ELF-1 (cell line): ENCODE measurements at regions not wholly inside any gene's neighbourhood (a gene's known extent, or its start where the extent isn't known, plus 50 kb on each side); places are given as distances from the start of the nearest gene placed in this dataset.
"Not testable (repeated sequence)": the region's sequence is repeated elsewhere in the genome, so short reads cannot be mapped to it uniquely, and the experiment has no call there.

Source experiments
- DNase-seq: peaks from one replicate; pipeline ENCODE4 v3.0.0-alpha.2; 2016; ENCODE audit warnings: low read depth, low spot score

GRCh38 chr18:40186677-40187076 lies 1768.4 kb upstream of the PIK3C3 start:
- DNase-seq, result no peak

GRCh38 chr18:40179729-40180461 lies 1775.1 kb upstream of the PIK3C3 start:
- no peak for DNase-seq

GRCh38 chr18:40168026-40168425 lies 1787.0 kb upstream of the PIK3C3 start:
- DNase-seq, result no peak

GRCh38 chr18:40163254-40163653 lies 1791.8 kb upstream of the PIK3C3 start:
- no peak for DNase-seq

- no peak for DNase-seq
These were observed 1794.7 kb upstream of the PIK3C3 start for GRCh38 chr18:40160361-40160760.

GRCh38 chr18:40159141-40160017 lies 1795.7 kb upstream of the PIK3C3 start:
- no peak for DNase-seq

- DNase-seq, result no peak
These were observed 1797.9 kb upstream of the PIK3C3 start for GRCh38 chr18:40157120-40157519.

GRCh38 chr18:40152859-40153258 lies 1802.2 kb upstream of the PIK3C3 start:
- DNase-seq, result no peak

GRCh38 chr18:40148960-40149359 lies 1806.1 kb upstream of the PIK3C3 start:
- no peak for DNase-seq

GRCh38 chr18:40133253-40133652 lies 1821.8 kb upstream of the PIK3C3 start:
- peak; percentile 4 for DNase-seq

- not testable (repeated sequence) for DNase-seq
These were observed 1822.6 kb upstream of the PIK3C3 start for GRCh38 chr18:40132438-40132837.

- no peak for DNase-seq
These were observed 1830.9 kb upstream of the PIK3C3 start for GRCh38 chr18:40124107-40124506.

GRCh38 chr18:40120796-40121391 lies 1834.1 kb upstream of the PIK3C3 start:
- DNase-seq, result no peak

- no peak for DNase-seq
These were observed 1834.7 kb upstream of the PIK3C3 start for GRCh38 chr18:40120356-40120755.

GRCh38 chr18:40119581-40119980 lies 1835.5 kb upstream of the PIK3C3 start:
- not testable (repeated sequence) for DNase-seq

GRCh38 chr18:40110455-40110854 lies 1844.6 kb upstream of the PIK3C3 start:
- DNase-seq, result no peak

- no peak for DNase-seq
These were observed 1845.6 kb upstream of the PIK3C3 start for GRCh38 chr18:40109252-40110049.

GRCh38 chr18:40108596-40108995 lies 1846.4 kb upstream of the PIK3C3 start:
- DNase-seq, result no peak

- no peak for DNase-seq
These were observed 1852.1 kb upstream of the PIK3C3 start for GRCh38 chr18:40102903-40103302.

GRCh38 chr18:40099641-40100040 lies 1855.4 kb upstream of the PIK3C3 start:
- DNase-seq, result no peak

- DNase-seq, result no peak
These were observed 1858.4 kb upstream of the PIK3C3 start for GRCh38 chr18:40096675-40097074.

- DNase-seq, result no peak
These were observed 1860.6 kb upstream of the PIK3C3 start for GRCh38 chr18:40094441-40094840.
